OCI-LY1 (cell line): ENCODE measurements at regions not wholly inside any gene's neighbourhood (a gene's known extent, or its start where the extent isn't known, plus 50 kb on each side); places are given as distances from the start of the nearest gene placed in this dataset.

Source experiments
- H2AFZ ChIP-seq: fragments of 200-600 bp; sonication (generic), shearing (Covaris generic); 2 replicates; pipeline ENCODE4 v1.6.0; 2014; ENCODE audit warnings: antibody characterized with exemption, mild to moderate bottlenecking, low read length
- H3F3A ChIP-seq: fragments of 200-600 bp; sonication (generic), shearing (Covaris generic); 2 replicates; pipeline ENCODE4 v1.6.0; 2014; ENCODE audit warnings: mild to moderate bottlenecking, antibody characterized with exemption, low read length, moderate library complexity; ENCODE audit not compliant: insufficient read depth
- H3K27ac ChIP-seq: fragments of 200-600 bp; sonication (generic); 2 replicates; pipeline ENCODE4 v1.5.1; 2014; ENCODE audit warnings: low read length, mixed run types, mild to moderate bottlenecking, low read depth; ENCODE audit not compliant: poor library complexity, severe bottlenecking
- H3K27me3 ChIP-seq: fragments of 200-600 bp; sonication (generic); 2 replicates; pipeline ENCODE4 v1.6.0; 2014; ENCODE audit warnings: antibody characterized with exemption, mild to moderate bottlenecking, low read length, moderate library complexity; ENCODE audit not compliant: insufficient read depth
- H3K36me3 ChIP-seq: fragments of 200-600 bp; sonication (generic); 2 replicates; pipeline ENCODE4 v1.6.1; 2014; ENCODE audit warnings: mild to moderate bottlenecking, antibody characterized with exemption, low read length, moderate library complexity, mixed read lengths; ENCODE audit not compliant: insufficient read depth
- H3K4me1 ChIP-seq: fragments of 200-600 bp; sonication (generic); 2 replicates; pipeline ENCODE4 v1.5.1; 2014; ENCODE audit warnings: mild to moderate bottlenecking, low read length, moderate library complexity; ENCODE audit not compliant: insufficient read depth, severe bottlenecking
- H3K4me2 ChIP-seq: fragments of 200-600 bp; sonication (generic), shearing (Covaris generic); 2 replicates; pipeline ENCODE4 v1.6.1; 2014; ENCODE audit warnings: low read length
- H3K4me3 ChIP-seq: fragments of 200-600 bp; sonication (generic); 2 replicates; pipeline ENCODE4 v1.5.1; 2014; ENCODE audit warnings: low read length, low read depth, mild to moderate bottlenecking, mixed read lengths; ENCODE audit not compliant: poor library complexity, severe bottlenecking
- H3K79me2 ChIP-seq: fragments of 200-600 bp; shearing (Covaris generic); 2 replicates; pipeline ENCODE4 v1.6.1; 2016; ENCODE audit warnings: mixed run types, low read length, mixed read lengths; ENCODE audit not compliant: insufficient read depth
- H3K9ac ChIP-seq: fragments of 200-600 bp; sonication (generic), shearing (Covaris generic); 2 replicates; pipeline ENCODE4 v1.6.1; 2014; ENCODE audit warnings: mild to moderate bottlenecking, low read length, mixed read lengths
- H3K9me2 ChIP-seq: fragments of 200-600 bp; sonication (generic), shearing (Covaris generic); 2 replicates; pipeline ENCODE4 v1.6.1; 2014; ENCODE audit warnings: low read depth, mild to moderate bottlenecking, low read length, mixed read lengths
- H3K9me3 ChIP-seq: fragments of 200-600 bp; shearing (Covaris generic); 2 replicates; pipeline ENCODE4 v1.6.1; 2014; ENCODE audit warnings: low read length, mixed read lengths
- H4K20me1 ChIP-seq: fragments of 200-600 bp; sonication (generic), shearing (Covaris generic); 2 replicates; pipeline ENCODE4 v1.6.0; 2016; ENCODE audit warnings: mild to moderate bottlenecking, low read length; ENCODE audit not compliant: insufficient read depth
- EZH2 ChIP-seq: fragments of 200-600 bp; sonication (generic), shearing (Covaris generic); IDR thresholded peaks from 2 replicates; pipeline ENCODE4 v1.8.0; 2017; ENCODE audit warnings: borderline replicate concordance, mixed run types, mild to moderate bottlenecking, antibody characterized with exemption, low read length, moderate library complexity, mixed read lengths
- TF ChIP-seq, protein P1 (sequence below): fragments of 200-600 bp; sonication (generic), shearing (Covaris generic); IDR thresholded peaks from 2 replicates; pipeline ENCODE4 v1.5.1; 2017; ENCODE audit warnings: mild to moderate bottlenecking, antibody characterized with exemption, low read length, moderate library complexity, mixed read lengths

DNA sequence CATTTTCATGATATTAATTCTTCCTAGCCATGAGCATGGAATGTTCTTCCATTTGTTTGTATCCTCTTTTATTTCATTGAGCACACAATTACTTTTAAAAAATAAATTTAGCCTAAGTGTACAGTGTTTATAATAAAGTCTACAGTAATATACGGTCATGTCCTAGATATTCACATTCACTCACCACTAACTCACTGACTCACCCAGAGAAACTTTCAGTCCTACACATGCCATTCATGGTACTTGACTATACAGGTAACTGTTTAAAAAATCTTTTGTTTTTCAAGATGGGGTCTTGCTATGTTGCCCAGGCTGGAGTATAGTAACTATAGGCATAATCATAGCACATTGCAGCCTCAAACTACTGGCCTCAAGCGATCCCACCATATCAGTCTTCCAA lies 348.1 kb downstream of the RAPGEF2 start:
- Histone ChIP-seq H3K27me3 (no peaks in the 10 kb centered on the region), H2AFZ (no peak overlapping the region), H4K20me1 (no peaks in the 10 kb centered on the region), H3K27ac (no peak overlapping the region), H3K4me3 (no peak overlapping the region), H3K9me3 (no peaks in the 10 kb centered on the region), H3F3A (no peaks in the 10 kb centered on the region), H3K4me2 (no peak overlapping the region), H3K4me1 (no peaks in the 10 kb centered on the region), H3K9ac (no peak overlapping the region), H3K9me2 (no peaks in the 10 kb centered on the region), H3K36me3 (no peaks in the 10 kb centered on the region), H3K79me2 (no peaks in the 10 kb centered on the region)
- TF ChIP-seq, protein P1, sequence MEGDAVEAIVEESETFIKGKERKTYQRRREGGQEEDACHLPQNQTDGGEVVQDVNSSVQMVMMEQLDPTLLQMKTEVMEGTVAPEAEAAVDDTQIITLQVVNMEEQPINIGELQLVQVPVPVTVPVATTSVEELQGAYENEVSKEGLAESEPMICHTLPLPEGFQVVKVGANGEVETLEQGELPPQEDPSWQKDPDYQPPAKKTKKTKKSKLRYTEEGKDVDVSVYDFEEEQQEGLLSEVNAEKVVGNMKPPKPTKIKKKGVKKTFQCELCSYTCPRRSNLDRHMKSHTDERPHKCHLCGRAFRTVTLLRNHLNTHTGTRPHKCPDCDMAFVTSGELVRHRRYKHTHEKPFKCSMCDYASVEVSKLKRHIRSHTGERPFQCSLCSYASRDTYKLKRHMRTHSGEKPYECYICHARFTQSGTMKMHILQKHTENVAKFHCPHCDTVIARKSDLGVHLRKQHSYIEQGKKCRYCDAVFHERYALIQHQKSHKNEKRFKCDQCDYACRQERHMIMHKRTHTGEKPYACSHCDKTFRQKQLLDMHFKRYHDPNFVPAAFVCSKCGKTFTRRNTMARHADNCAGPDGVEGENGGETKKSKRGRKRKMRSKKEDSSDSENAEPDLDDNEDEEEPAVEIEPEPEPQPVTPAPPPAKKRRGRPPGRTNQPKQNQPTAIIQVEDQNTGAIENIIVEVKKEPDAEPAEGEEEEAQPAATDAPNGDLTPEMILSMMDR = no peak
- TF ChIP-seq EZH2 = no peak

- Histone ChIP-seq H3K9me2 (no peaks in the 10 kb centered on the region), H3K9me3 (no peaks in the 10 kb centered on the region), H4K20me1 (no peaks in the 10 kb centered on the region), H3K36me3 (no peaks in the 10 kb centered on the region), H3K9ac (no peak overlapping the region), H2AFZ (no peak overlapping the region), H3K27ac (no peak overlapping the region), H3K27me3 (no peaks in the 10 kb centered on the region), H3K79me2 (no peaks in the 10 kb centered on the region), H3K4me3 (no peak overlapping the region), H3K4me1 (no peaks in the 10 kb centered on the region), H3K4me2 (no peak overlapping the region), H3F3A (no peaks in the 10 kb centered on the region)
- TF ChIP-seq, protein P1 = peak; percentile 70
- TF ChIP-seq EZH2 = no peak
These were observed 352.9 kb downstream of the RAPGEF2 start for GRCh38 chr4:159455675-159456237.

DNA sequence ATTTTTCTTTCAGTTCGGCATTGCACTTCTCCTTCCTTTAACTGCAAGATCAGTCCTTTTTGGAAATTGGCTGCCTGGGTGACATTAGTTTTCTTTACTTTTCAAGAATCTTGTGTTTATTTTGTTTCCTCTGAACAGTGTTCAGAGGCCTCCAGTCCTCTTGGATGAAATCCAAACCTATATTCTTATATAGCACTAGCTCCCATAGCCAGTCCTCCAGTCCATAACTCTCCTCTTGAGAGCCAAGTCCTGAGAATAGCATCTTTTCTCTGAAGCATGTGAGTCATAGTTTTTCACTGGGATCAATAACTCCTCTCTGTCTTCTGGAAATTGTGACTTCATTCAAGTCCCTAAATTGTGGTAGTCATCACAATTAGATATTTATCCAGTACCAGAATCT lies 357.5 kb downstream of the RAPGEF2 start:
- Histone ChIP-seq H3K4me1 (no peaks in the 10 kb centered on the region), H3K4me3 (no peak overlapping the region), H3K36me3 (no peaks in the 10 kb centered on the region), H2AFZ (no peak overlapping the region), H3K9me2 (no peaks in the 10 kb centered on the region), H3K79me2 (no peaks in the 10 kb centered on the region), H3K4me2 (no peak overlapping the region), H3F3A (no peaks in the 10 kb centered on the region), H4K20me1 (no peaks in the 10 kb centered on the region), H3K27me3 (no peaks in the 10 kb centered on the region), H3K9me3 (0 out of 2 replicates have a peak, but pooled peaks cover 3% of the 10 kb centered on the region), H3K9ac (no peak overlapping the region), H3K27ac (no peak overlapping the region)
- TF ChIP-seq, protein P1 = no peak
- no peak for TF ChIP-seq EZH2
